Renal pelvis (tissue), 1 donor: ENCODE measurements at regions not wholly inside any gene's neighbourhood (a gene's known extent, or its start where the extent isn't known, plus 50 kb on each side); places are given as distances from the start of the nearest gene placed in this dataset.

Source experiments
- DNase-seq: peaks from one replicate; pipeline ENCODE4 v3.0.0-alpha.2; 2013

DNA sequence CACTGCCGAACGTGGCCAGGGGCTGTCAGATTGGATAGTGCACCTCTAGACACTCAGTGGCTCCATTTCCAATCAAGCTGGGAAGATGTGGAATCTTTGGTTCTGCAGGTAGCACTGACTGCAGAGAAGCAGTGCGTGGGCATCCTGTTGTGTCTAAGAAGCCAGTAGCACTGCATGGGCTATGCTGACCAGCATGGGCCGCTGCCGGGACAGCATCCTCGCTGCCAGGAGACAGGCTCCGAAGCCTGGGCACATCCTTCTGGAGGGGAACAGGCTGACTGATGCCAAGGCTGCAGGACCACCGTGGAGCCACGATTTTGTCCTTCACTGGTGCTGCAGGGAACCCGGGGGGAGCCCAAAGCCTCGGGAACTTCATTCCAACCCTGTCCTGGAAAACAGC lies 649.4 kb downstream of the NPHP4 start:
- DNase-seq, result no peak

DNA sequence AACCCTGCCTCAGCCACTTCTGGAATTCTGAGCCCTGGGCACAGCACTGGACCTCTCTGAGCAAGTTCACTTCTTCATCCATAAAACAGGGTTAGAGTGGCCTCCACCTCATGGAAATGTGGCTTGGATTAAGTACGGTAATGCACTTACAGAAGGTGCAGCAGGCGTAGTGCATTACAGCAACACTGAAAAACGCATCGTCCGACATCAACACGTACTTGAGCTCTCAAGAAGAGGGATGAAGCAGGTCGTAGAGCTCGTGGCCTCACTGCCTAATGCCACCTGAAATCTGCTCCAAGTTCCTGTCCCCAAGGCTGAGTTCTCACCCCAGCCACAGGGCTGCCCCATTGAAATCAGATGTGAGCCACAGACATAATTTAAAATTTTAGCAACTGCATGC lies 650.1 kb downstream of the NPHP4 start:
- no peak for DNase-seq

DNA sequence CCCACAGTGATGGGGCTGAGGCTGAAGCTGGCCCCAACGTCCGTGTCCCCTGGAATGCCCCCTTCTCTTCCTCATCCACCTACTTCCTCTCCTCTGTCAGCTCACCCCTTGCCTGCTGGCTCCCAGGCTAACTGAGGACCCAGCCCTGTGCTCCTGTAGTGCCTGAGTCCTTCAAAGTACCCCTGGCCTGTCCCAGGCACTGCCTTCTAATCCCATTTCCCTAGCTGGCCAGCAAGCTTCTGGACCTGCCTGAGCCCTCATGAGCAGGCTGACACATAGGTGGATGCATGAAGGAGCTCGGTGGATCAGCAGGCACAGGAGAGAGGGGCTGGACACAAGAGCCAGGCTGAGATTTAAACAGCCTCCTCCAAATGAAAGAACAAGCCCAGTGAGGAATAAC lies 650.8 kb downstream of the NPHP4 start:
- DNase-seq, result no peak

DNA sequence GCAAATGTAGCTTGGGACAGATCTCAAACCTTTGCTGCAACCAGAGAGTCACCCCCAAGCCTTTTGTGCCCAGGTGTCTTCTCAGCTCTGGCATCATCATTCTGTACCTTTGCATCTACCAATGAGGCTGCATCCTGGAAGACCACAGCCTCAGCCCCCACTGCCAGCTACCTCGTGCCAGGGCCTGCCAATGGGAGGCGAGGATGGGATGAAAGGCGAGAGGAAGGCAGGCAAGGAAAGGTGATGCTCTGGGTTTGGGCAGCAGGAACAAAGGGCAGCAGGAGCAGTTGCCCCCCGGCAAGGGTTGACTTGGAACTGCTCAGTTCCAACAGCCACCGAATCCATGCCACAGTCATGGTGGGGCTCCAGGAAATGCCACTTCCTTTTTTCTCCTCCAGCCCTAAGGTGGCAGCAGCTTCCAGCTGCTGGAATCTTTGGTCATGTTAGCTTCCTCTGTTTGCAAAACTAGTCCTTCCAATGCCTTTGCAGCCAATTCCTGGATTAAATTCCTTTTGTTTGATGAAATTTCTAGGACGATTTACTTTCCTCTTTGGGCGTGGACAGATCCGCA lies 651.6 kb downstream of the NPHP4 start:
- no peak for DNase-seq

DNA sequence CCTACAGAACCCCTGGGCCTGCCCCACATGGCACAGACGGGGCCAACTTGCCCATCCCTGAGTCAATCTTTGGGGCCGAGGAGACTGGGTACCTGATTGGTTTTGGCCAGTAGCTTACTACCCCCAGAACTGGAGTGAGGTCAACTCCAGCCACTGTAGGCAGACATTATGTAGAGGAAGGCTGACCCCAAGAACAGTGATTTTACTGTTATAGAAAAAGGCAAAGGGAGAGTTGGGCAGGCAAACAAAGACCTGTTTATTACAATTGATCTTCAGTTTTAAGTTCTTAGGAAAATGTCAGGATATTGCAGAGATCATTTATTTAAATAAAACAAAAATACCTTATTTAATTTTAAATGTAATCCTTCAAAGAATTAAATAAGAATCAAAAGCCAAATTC lies 653.8 kb downstream of the NPHP4 start:
- DNase-seq, result no peak

DNA sequence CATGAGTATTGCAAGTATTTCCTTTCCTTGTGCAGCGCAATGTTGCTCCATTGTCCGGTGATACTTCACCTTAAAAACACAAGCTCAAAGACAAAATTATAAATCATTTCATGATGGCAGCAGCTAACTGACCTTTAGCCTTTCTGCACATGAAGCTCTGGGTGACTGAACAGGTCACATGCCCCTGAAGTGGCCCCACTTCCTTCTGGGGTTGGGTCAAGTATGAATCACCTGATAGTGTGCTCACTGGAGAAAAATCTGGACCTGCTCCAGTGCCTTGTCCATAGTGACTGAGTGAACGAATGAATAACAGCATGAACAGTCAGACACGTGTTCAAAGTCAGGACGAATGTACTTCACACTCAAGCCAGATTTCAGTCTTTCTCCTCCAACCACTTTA lies 658.9 kb downstream of the NPHP4 start:
- DNase-seq, result no peak

DNA sequence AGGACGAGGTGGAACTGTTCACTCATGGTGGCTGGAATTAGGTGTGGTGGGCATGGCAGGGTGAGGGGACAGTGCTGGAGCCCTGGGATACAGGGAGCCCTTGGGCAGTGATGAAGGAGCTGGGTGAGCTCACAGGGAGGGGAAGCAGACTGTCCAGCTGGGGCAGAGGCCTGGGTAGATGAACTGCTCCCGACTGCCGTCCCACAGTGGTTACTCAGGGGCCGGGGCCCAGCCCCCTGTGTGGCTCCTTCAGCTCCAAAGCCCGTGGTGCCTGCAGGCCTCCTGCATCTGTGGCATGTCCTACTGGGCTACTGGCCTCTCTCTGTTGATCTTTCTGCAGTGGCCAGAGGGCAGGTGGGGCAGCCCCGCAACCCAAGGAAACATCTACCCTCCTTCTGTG lies 661.1 kb downstream of the NPHP4 start:
- DNase-seq, result no peak

DNA sequence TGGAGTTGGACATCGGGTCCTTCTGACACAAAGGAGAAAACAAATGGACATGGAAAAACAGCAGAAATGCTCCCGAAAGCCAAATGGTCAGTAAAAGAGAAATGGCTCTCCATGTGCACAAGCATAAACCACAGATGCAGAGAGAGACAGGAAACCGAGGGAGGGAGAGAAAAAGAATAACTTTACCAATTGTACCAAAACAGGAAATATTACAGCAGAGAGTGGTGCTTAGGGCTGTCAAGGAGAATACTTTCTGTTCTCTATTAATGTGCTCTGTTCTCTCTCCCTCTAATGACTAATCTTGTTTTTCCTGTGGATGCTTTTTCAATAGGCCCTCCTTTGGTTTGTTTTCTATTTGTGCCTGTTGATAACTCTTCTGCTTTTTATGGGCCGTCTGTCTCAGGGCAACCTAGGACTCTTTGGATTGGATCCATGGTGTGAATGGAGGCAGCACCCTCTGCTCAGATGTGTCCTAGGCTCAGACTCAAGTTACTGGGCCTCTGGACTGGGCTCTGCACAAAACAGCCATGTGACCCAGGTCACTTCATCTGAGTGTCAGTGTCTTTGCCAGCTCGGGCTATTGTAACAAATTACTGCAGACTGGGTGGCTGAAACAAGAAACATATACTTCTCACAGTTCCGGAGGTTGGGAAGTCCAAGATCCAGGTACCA lies 663.0 kb downstream of the NPHP4 start:
- DNase-seq, result no peak

DNA sequence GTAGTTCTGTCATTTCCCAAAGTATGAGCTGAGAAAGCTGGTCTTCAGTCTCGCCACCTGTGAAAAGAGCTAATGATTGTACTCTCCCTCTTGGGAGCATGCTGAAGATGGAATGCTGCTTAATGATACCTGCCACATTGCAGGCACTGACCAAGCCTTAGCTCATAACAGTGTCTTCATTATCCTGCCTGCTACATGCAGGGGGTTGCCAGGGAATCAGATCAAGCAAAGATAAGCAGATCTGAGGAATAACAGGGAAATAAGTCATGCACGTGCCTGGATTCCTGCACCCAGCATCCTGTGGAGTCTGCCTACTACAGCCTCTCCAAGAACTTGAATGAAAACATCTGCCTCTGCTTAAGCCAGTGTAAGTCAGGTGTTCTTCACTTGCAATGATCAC lies 667.3 kb downstream of the NPHP4 start:
- no peak for DNase-seq

DNA sequence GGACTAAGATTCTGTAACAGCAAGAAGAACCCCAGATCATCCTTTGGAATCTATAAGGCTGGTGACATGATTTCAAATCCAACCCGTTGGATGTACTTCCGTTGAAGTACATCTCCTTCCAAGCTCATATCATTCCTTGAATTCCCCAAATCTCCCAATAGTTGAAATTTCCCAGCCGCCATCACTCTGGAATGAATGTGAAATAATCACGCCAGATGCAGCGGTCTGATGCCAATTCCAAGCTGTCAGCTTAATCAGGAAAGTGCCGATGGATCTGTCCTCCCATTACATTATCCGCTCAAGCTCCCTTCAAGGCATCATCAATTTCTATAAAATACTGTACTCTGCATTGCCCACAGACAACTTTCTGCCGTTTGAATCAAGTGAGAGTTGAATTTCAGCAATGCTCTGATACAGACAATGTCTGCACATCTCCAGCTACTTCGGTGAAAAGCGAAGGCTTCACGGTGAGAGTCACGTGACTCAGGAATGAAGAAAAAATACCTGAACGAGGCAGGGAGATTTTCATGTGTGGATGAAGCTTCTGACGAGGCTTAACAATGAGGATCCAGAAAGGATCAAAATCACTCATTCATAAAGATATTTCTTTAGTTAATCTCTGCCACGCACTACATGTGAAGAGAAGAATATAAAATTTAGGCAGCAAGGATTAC lies 663.9 kb downstream of the AJAP1 start:
- DNase-seq, result no peak

DNA sequence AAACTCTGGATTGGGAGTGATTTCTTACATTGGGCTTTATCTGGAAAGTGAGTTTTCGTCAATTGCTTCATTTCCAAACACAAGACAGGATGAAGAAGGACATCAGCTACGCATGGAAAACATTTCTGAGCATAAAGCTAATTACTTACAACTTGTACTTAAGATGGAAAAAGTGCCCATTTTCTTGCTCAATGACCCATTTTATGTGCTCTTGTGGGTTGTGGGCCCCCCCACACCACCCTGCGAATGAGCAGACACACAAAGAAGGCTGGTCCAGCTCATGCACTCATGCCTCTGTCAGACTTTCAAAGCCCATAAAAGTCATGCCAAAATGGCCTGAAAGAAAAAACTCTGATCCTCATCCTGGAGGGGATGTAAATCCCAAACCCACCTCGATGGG lies 663.0 kb downstream of the AJAP1 start:
- no peak for DNase-seq

DNA sequence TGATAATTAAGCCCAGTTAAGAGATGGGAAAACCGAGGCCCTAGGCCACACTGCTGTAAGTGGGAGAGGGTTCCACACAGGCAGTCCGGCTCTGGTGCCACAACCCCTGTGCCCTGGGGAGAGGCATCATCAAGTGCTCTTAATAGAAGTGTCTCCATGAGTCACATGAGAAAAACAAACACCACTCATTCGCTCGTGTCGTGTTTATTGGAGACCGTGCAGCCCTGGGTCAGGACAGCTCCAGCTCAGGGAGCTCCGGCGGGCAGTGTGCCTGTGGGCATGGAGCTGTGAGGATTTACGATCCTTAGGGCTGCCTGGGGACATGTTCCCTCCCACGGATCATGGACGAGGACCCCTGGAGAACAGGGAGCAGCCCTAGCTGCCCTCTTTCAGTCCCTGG lies 658.5 kb downstream of the AJAP1 start:
- peak; percentile 29 for DNase-seq

DNA sequence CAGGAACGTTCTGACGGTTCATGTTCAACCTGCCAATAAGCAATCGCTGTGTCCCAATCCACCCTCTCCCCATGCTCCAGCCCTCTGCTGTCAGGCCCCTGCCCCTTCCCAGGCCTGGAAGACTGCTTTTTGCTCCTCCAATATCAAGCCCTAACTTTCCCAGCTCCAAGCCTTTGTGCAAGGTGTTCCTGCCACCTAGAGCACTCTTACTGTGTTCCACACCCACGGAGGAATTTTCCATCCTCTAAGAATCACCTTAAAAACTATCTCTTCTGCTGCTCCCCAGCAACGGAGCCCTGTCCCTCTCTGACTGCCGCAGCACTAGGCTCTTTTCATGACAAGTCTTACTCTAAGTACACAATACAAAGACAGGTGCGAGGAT lies 657.9 kb downstream of the AJAP1 start:
- no peak for DNase-seq

DNA sequence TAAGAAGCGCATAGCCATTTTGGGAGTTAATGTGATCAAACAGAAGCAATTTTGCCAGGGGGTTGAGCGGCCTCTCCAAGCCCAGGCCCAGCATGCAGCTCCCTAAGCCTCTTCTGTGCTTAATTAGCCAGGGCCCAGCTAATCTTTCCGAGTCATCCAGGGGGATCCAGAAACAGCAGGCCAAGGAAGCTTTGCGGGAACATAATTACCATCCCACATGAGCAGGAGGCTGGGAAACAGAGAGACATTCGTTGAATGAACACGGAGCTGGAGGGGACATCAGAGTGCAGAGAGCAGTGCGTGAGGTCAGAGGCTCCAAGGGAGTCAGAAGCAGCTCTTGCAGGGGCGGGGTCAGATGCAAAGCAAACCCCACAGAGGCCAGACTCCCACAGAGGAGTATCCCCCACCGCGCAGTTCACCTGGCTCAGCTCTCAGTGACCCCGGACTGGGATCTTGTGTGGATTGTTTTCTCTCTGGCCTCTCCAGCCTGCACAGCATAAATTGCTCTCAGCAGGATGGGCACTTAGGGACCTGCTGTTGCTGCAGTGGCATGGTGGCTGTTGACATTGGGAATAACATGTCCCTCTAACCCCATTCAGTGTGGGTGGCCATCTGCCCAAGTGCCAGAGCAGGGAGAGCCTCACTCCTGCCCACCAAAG lies 657.4 kb downstream of the AJAP1 start:
- no peak for DNase-seq

DNA sequence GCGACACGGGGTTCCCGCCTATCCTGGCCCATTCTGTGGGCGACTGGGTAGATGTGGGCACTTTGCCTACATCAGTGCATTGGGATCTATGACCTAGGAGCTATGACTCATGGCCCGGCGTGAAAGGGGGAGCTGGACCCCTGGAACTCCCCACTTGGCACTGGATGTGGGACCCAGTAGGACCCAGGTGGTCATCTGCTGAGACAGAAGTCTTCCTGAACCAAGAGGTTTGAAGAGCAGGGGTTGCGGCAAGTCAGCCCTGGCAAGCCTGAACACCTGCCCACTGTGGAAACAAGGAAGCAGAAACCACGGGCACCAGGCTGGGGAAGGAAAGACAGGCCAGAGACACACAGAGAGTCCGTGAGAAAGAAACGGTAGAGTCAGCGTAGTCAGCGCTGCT lies 656.7 kb downstream of the AJAP1 start:
- no peak for DNase-seq

DNA sequence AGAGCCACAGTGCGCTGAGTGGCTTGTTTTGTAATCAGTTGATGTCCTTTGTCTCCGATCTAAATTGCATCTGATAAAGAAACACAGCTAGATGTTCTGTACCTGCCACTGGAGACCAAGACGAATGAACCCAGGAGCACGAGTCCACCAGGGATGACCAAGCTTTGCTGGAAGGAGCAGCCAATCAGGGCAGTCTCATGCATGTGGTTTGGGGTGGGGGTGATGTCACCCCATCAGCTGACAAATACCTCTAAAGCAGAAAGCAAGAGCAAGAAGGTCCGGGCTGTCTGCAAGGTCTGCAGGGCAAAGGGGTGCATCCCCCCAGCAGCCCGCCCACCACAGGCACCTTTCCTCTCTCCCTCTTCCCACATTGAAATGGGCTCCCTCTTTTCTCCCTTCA lies 653.8 kb downstream of the AJAP1 start:
- no peak for DNase-seq

DNA sequence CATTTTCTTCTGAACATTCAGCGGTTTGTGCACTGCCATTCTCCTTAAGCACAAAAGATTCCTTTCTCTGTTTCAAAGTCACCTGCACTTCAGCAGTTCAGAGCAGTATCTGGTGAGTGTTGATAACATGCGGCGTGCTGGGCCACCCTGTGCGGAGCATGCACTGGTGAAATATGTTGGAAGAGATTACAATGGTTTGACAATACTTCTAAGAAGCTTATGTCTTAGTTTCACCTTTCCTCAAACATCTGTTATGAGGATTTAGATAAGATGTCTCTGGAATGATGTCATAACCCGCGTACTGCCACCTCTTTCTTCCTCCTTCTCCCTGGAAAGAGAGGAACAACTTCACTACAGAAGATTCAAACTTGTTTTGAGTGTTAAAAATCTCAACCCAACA lies 650.3 kb downstream of the AJAP1 start:
- DNase-seq, result no peak

DNA sequence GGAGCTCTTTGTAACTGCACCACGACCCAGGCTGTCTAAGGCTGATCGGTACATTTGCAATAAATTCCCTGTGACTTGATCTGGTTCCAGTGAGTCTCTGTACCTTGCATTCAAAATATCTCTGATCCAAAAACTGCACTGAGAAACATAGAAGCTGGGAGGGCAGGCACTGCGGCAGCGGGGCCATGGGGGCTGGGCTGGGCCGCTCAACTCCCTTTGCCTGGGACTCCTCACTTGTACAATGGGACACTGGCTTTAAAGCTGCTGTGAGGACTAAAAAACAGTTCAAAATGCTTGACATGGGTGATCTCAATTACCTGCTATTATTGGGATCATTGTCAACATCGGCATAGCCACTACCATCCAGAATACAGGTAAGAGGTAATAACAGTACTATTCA lies 644.0 kb downstream of the AJAP1 start:
- no peak for DNase-seq

DNA sequence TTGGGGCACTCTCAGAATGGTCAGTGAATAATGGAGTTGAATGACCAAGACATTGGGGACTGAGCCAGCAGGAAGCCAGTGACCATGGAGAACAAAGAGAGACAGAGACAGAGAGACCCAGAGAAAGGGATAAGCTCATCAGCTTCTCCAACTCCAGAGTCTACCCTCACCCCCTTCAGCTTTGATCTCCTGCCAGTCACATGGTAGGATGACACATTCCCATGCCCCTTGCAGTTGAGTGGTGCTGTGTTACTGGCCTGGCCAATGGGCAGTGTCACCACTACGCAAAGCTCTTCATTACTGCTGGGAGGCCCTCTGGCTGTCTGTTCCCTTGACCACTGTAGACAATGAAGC lies 643.5 kb downstream of the AJAP1 start:
- no peak for DNase-seq

DNA sequence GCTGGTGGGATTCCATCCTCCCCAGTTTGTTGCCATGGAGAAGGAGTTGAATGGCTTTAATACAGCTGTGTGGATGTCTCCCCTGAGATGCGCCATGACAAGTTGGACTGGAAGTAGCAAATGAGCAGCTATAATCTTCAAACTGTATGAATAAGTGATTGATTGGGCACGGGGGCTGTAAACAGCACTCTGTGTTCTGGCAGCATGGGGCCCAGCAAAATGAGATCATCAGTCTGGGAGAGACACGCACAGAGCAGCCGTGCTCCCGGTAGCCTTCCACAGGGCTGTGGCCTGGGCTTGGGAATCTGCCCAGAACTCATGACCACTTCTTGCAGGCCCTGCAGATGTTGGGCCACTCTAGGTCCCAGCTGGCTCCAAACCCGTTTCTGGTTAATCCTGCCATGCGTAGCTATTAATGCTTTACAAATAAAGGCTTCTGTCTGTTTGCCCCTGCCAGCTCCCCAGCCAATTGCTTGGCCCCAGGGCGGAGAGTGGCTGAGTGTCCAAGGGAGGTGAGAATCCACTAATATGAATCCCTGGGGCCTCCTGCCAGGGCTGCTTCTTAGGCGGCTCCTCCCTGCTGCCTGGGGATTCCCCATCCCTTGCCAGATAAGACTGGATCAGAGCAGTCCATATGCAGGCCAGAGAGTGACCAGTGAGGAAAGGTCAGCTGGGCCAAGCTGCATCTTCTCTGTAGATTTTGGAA lies 642.9 kb downstream of the AJAP1 start:
- no peak for DNase-seq

DNA sequence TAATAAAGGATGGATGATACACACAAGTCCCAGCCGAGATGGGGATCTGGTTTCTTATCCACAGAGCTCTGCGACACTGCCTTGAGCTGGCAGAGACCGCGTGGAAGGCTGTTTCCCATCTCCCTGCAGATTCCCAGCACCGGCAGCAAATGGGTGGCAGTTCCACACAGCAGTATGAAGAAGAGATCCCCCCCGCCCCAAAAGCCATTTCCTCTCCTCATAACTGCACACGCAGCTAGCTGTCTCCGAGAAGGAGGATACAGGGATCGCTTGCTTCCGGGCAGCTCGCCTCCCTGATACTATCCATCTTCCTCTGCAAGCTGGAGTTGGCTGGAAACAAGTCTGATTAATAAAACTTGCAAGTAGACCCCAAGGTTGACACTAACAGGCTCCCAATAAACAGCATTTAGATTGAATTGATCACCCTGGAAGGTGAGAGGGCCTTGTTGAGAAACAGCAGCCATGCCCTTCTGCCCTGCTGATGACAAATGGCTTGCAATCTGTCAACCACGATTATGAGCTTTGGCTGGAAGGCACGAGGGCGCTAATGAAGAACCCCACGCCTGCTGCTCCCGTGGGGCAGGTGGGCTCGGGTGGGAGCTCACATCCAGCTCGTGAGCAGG lies 642.3 kb downstream of the AJAP1 start:
- no peak for DNase-seq

DNA sequence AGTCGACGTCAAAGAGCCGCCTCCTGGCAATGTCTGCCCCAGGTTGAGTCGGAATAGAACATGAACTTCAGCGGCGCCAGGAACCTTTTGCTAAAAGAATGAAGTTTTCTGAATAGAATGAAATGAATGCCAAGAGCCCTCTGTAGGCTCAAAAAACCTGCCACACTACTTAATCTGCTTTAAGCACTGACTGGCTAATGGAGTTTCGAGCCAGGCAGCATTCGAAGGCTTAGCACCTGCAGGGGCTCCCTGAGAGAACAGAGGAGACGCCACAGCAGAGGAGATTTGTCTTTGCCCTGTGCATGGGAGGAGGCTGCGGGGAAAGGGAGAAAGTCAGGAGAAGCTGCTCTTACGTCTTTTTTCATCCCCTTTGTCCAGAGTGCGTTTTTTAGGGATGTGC lies 641.7 kb downstream of the AJAP1 start:
- DNase-seq, result no peak
